ENCODE measurements at regions not wholly inside any gene's neighbourhood (a gene's known extent, or its start where the extent isn't known, plus 50 kb on each side); places are given as distances from the start of the nearest gene placed in this dataset.
A peak's percentile ranks its signal among the peaks of the same experiment; 100 is the strongest.

GRCh38 chr12:124505001-124505818, 62.2 kb downstream of the NCOR2 start:
- Histone ChIP-seq H3K23ac (ENCODE audit: insufficient read length, low read depth, low read length) (no peak overlapping the region), H2AFZ (ENCODE audit: low read length) (no peak overlapping the region), H3K9me3 (ENCODE audit: control insufficient read depth, low read depth, low read length) (no peaks in the 10 kb centered on the region), H4K20me1 (ENCODE audit: control insufficient read depth, insufficient read depth, insufficient read length) (no peaks in the 10 kb centered on the region), H3K79me2 (ENCODE audit: insufficient read depth, low read length) (peaks cover 19% of the 10 kb centered on the region; the same call in 1 of the 2 replicates), H3K27me3 (ENCODE audit: insufficient read depth, low read length) (no peaks in the 10 kb centered on the region), H2BK15ac (ENCODE audit: low read depth, low read length) (no peak overlapping the region), H2BK5ac (ENCODE audit: insufficient read length, low read length) (no peak overlapping the region), H3K27ac (ENCODE audit: insufficient read length, low read depth, low read length) (no peak overlapping the region), H3K79me1 (ENCODE audit: insufficient read depth, low read depth, low read length, poor library complexity, severe bottlenecking) (peaks cover 9% of the 10 kb centered on the region), H2BK20ac (ENCODE audit: low read depth, low read length, poor library complexity, severe bottlenecking) (no peak overlapping the region), H3K14ac (ENCODE audit: insufficient read depth, low read length) (no peak overlapping the region; the same call in 1 of the 2 replicates), H3K23me2 (ENCODE audit: insufficient read length, low read depth, low read length, poor library complexity, severe bottlenecking) (no peaks in the 10 kb centered on the region), H4K5ac (ENCODE audit: insufficient read length, low read depth, low read length) (no peak overlapping the region), H3K56ac (ENCODE audit: insufficient read length, low read depth, low read length) (no peak overlapping the region), H2BK120ac (ENCODE audit: low read depth, low read length, poor library complexity, severe bottlenecking) (no peak overlapping the region), H3K4me2 (ENCODE audit: insufficient read depth, insufficient read length, low read length) (no peak overlapping the region), H2BK12ac (ENCODE audit: insufficient read length, low read depth, low read length) (no peak overlapping the region), H3K9ac (ENCODE audit: extremely low read depth, insufficient read length, low read length) (no peak overlapping the region), H4K91ac (ENCODE audit: insufficient read length, low read depth, low read length) (no peak overlapping the region), H2AK5ac (ENCODE audit: insufficient read length, low read length) (no peak overlapping the region), H3K4ac (ENCODE audit: low read depth, low read length) (no peak overlapping the region), H4K8ac (replicated peaks; ENCODE audit: insufficient read length, low read depth, low read length) (no peak overlapping the region), H3K4me1 (ENCODE audit: insufficient read depth, low read length) (peaks cover 5% of the 10 kb centered on the region; the same call in 1 of the 2 replicates), H3T11ph (ENCODE audit: low read length) (no peak overlapping the region), H3K18ac (ENCODE audit: insufficient read length, low read depth, low read length) (no peak overlapping the region)
- peaks cover 4 to 6% (median 6%) of the 10 kb centered on the region in 3 experiments; a peak in 5 of 7 replicates for H3K36me3 Mint-ChIP-seq (ENCODE audit: insufficient read depth in 1 of 3, low read depth in 3 of 3)
- peak overlapping the region; percentile 26 to 65 (median 35); a peak in 5 of 7 replicates for H3K27ac Mint-ChIP-seq
- WGBS (ENCODE audit: extremely low coverage, insufficient read length, low lambda C conversion rate) = no CpG with 5 or more reads among the region's 22 CpGs
- H3K4me1 Mint-ChIP-seq = peaks cover 64 to 91% of the 10 kb centered on the region in 2 experiments
- TF ChIP-seq, protein P1, sequence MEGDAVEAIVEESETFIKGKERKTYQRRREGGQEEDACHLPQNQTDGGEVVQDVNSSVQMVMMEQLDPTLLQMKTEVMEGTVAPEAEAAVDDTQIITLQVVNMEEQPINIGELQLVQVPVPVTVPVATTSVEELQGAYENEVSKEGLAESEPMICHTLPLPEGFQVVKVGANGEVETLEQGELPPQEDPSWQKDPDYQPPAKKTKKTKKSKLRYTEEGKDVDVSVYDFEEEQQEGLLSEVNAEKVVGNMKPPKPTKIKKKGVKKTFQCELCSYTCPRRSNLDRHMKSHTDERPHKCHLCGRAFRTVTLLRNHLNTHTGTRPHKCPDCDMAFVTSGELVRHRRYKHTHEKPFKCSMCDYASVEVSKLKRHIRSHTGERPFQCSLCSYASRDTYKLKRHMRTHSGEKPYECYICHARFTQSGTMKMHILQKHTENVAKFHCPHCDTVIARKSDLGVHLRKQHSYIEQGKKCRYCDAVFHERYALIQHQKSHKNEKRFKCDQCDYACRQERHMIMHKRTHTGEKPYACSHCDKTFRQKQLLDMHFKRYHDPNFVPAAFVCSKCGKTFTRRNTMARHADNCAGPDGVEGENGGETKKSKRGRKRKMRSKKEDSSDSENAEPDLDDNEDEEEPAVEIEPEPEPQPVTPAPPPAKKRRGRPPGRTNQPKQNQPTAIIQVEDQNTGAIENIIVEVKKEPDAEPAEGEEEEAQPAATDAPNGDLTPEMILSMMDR (conservative IDR thresholded peaks at IDR 0.05) = no peak
- no peaks in the 10 kb centered on the region for H3K27me3 Mint-ChIP-seq (ENCODE audit: low read depth)
- H3K9me3 Mint-ChIP-seq = no peaks in the 10 kb centered on the region
- DNase-seq = no peak
- no peak overlapping the region for H3K4me3 Mint-ChIP-seq

Measured in H9 (cell line).